Thyroid gland (tissue), 4 donors: ENCODE measurements at regions not wholly inside any gene's neighbourhood (a gene's known extent, or its start where the extent isn't known, plus 50 kb on each side); places are given as distances from the start of the nearest gene placed in this dataset.

ENCODE experiments used
- POLR2A ChIP-seq, 2 donors: fragments of 450-650 bp; IDR thresholded peaks; one replicate each; pipeline ENCODE4 v1.6.1; 2017; ENCODE audit warnings: antibody characterized with exemption in 2 of 2, mild to moderate bottlenecking in 2 of 2, moderate library complexity in 1 of 2
- TF ChIP-seq, protein P1 (sequence below), 6 experiments: fragments of 200-600 bp in 3 of 6; fragments of 450-650 bp in 3 of 6; sonication (generic) in 3 of 6; IDR thresholded peaks; one replicate each; pipeline ENCODE4 v1.5.1; 2016 to 2019; ENCODE audit warnings: antibody characterized with exemption in 6 of 6, mild to moderate bottlenecking in 2 of 6, inconsistent platforms in 1 of 6, moderate library complexity in 1 of 6

DNA sequence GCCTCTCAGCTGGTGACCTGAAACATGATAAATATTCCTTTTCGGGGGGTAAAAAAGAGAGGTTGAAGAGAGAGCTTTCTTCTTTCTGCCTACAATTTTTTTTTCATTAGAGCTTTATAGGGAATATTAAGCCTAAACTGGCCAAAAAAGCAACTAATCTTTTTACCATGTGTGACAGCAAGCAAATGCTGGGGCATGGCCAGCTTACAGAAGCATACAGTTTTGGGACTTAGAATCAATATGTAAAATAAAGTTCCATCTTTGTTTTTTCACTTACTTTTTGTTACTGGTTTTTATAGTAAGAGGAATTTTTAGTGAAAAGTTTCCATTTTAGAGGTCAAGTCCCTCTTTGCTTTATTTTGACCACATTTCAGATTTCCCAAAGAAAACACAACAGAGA lies 301.2 kb upstream of the DEPDC1 start:
- TF ChIP-seq, protein P1, sequence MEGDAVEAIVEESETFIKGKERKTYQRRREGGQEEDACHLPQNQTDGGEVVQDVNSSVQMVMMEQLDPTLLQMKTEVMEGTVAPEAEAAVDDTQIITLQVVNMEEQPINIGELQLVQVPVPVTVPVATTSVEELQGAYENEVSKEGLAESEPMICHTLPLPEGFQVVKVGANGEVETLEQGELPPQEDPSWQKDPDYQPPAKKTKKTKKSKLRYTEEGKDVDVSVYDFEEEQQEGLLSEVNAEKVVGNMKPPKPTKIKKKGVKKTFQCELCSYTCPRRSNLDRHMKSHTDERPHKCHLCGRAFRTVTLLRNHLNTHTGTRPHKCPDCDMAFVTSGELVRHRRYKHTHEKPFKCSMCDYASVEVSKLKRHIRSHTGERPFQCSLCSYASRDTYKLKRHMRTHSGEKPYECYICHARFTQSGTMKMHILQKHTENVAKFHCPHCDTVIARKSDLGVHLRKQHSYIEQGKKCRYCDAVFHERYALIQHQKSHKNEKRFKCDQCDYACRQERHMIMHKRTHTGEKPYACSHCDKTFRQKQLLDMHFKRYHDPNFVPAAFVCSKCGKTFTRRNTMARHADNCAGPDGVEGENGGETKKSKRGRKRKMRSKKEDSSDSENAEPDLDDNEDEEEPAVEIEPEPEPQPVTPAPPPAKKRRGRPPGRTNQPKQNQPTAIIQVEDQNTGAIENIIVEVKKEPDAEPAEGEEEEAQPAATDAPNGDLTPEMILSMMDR (IDR thresholded peaks at IDR 0.05), result no peak
- TF ChIP-seq POLR2A (IDR thresholded peaks at IDR 0.05), result no peak
